Activated CD4-positive, alpha-beta T cell treated with anti-CD3 and anti-CD28 coated beads for 36 hours (primary cell): ENCODE measurements at regions not wholly inside any gene's neighbourhood (a gene's known extent, or its start where the extent isn't known, plus 50 kb on each side); places are given as distances from the start of the nearest gene placed in this dataset.
"Not testable (repeated sequence)": the region's sequence is repeated elsewhere in the genome, so short reads cannot be mapped to it uniquely, and the experiment has no call there.

Experiments
- ATAC-seq: fragments of 200-7000 bp; cut with Tn5 transposase; one replicate; pipeline ENCODE4 v1.10.0; 2021; ENCODE audit warnings: mild to moderate bottlenecking, moderate library complexity
- CTCF ChIA-PET: fragments of 350-600 bp; sonication (Branson Sonifier 250); formaldehyde crosslinking; loops from one replicate; lab custom pipeline; 2021; ENCODE audit warnings: antibody characterized with exemption; lab: Charles Lee
- POLR2A ChIA-PET: fragments of 350-600 bp; sonication (Branson Sonifier 250); formaldehyde crosslinking; loops from one replicate; lab custom pipeline; 2021; ENCODE audit warnings: antibody characterized with exemption, inconsistent platforms; lab: Charles Lee
- DNase-seq: peaks from one replicate; pipeline ENCODE4 v3.0.0-alpha.2; 2020
- H3K27ac Mint-ChIP-seq: one replicate; pipeline ENCODE4 v1.8.0; 2021; ENCODE audit warnings: mixed read lengths
- H3K27me3 Mint-ChIP-seq: one replicate; pipeline ENCODE4 v1.8.0; 2021; ENCODE audit warnings: mixed read lengths
- H3K36me3 Mint-ChIP-seq: one replicate; pipeline ENCODE4 v1.8.0; 2021; ENCODE audit warnings: low read depth, mixed read lengths
- H3K4me1 Mint-ChIP-seq: one replicate; pipeline ENCODE4 v1.8.0; 2021; ENCODE audit warnings: mixed read lengths
- H3K4me3 Mint-ChIP-seq: one replicate; pipeline ENCODE4 v1.8.0; 2021; ENCODE audit warnings: mild to moderate bottlenecking, moderate library complexity, mixed read lengths
- H3K9me3 Mint-ChIP-seq: one replicate; pipeline ENCODE4 v1.8.0; 2021; ENCODE audit warnings: low read depth, mixed read lengths
- intact Hi-C, 2 experiments: fragments of 100-400 bp; cut with DNase I in 1 of 2; cut with micrococcal nuclease in 1 of 2; formaldehyde crosslinking; loops; one replicate each; pipeline versions ENCODE4 v1.14.2 to v1.15.1; 2022 to 2024; cut with DNase I, micrococcal nuclease

DNA sequence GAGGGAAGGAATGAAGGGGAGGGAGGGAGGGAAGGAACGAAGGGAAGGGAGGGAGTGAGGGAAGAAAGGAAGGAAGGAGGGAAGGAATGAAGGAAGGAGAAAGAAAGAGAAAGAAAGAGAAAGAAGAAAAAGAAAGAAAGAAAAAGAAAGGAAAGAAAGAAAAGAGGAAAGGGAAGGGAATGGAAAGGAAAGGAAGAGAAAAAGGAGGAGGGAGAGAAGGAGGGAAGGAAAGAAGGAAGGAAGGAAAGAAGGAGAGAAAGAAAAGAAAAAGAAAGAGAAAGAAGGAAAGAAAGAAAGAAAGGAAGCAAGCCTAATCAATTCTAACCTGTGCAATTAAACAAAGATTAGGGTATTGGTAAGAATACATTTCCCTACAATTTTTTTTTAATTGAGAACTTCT is 238.6 kb downstream of the PYDC2 start:
- CTCF ChIA-PET, result no interaction called here
- no peak for ATAC-seq
- POLR2A ChIA-PET, result no interaction called here

DNA sequence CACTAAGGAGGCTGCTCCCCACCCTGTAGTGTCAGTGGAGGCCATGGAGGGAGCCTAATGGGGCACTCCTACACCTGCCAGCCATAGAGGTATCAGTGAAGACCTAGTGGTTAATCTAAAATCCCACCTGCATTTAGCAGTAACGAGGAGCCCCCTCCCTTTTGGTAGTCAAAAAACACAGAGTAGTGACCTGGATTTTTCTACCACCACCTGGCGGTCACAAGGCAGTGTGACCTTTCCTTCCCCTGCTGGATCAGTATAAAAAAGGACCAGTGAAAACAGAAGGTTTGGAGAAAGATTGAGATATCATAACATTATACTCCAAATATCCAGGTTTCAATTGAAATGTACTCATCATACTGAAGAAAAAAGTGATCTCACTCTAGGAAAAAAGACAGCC is 241.2 kb downstream of the PYDC2 start:
- intact Hi-C loops, result no loop called here
- DNase-seq, result no peak
- H3K4me1 Mint-ChIP-seq, result no peaks in the 10 kb centered on the region
- ChIA-PET CTCF (no interaction called here), POLR2A (no interaction called here)
- peaks cover 5% of the 10 kb centered on the region for H3K9me3 Mint-ChIP-seq
- ATAC-seq, result no peak
- H3K27me3 Mint-ChIP-seq, result no peaks in the 10 kb centered on the region
- H3K4me3 Mint-ChIP-seq, result no peak overlapping the region
- no peaks in the 10 kb centered on the region for H3K36me3 Mint-ChIP-seq
- no peak overlapping the region for H3K27ac Mint-ChIP-seq

More for the DNA sequence above, 238.6 kb downstream of the PYDC2 start:
- H3K36me3 Mint-ChIP-seq, result no peaks in the 10 kb centered on the region
- DNase-seq, result no peak
- H3K27me3 Mint-ChIP-seq, result no peaks in the 10 kb centered on the region
- intact Hi-C loops, result no loop called here
- H3K4me1 Mint-ChIP-seq, result no peaks in the 10 kb centered on the region
- peaks cover 5% of the 10 kb centered on the region for H3K9me3 Mint-ChIP-seq
- no peak overlapping the region for H3K27ac Mint-ChIP-seq
- no peak overlapping the region for H3K4me3 Mint-ChIP-seq

DNA sequence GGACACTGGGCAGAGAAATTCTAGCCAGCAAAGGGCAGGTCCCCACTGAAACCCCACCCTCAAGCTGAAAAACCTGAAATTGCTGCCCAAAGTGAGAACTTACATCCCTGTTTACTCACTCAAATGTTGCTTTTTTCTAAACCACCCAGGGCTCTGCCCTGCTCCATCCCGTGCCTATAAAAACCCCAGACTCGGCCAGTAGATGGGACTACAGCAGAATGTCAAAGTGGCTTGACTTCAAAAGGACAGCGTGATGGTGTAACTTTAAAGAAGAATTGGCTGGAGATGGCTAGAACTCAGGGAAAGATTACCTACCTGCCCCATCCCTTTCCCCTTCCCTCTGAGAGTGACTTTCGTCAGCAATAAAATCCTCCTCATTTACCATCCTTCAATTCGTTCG is 246.9 kb downstream of the PYDC2 start:
- intact Hi-C loops, result no loop called here
- Mint-ChIP-seq H3K27me3 (no peaks in the 10 kb centered on the region), H3K4me3 (no peak overlapping the region), H3K9me3 (peaks cover 4% of the 10 kb centered on the region), H3K36me3 (no peaks in the 10 kb centered on the region), H3K4me1 (no peaks in the 10 kb centered on the region), H3K27ac (no peak overlapping the region)
- DNase-seq, result no peak
- POLR2A ChIA-PET, result no interaction called here
- no peak for ATAC-seq
- CTCF ChIA-PET, result no interaction called here

DNA sequence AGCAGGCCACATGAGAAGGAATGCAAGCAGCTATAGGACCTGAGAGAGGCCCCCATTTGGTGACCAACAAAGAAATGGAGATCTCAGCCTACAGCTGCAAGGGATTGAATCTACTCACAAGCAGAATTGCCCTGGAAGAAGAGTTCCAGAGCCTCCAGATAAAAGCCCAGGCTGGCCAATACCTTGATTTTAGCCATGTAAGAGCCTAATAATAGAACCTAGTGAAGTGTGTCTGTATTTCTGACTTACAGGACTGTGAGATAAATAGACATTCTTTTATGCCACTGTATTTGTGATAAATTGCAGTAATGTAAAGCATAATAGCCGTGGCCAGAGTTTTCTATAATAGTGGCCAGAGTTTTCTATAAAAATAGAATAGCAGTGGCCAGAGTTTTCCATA is 254.6 kb downstream of the PYDC2 start:
- no peak for ATAC-seq
- DNase-seq, result no peak
- ChIA-PET CTCF (no interaction called here), POLR2A (no interaction called here)
- Mint-ChIP-seq H3K27me3 (no peaks in the 10 kb centered on the region), H3K36me3 (no peaks in the 10 kb centered on the region), H3K4me1 (no peaks in the 10 kb centered on the region), H3K9me3 (peaks cover under 1% of the 10 kb centered on the region), H3K27ac (no peak overlapping the region), H3K4me3 (no peak overlapping the region)
- intact Hi-C loops, result no loop called here

DNA sequence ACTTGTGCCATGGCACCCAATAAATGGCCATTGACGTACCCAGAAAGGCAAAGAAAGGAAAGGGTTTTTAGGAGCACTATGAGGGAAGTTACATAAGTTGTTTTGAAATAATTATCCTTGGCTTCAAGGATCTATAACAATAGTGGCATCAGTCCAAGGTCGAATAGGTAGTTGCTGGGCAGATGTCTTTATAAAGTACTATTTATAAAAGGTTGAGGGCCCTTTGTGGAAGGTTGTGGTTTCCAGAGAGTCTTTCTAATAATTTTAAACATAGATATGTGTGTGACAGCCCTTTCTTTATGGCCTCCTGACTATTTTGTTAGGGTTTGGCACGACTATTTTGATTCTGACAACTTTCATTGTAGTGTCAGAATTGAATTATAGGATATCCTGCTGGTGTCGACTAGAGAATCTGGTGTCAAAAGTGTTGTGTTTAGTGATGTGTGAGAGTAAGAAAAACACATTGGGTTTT is 260.5 kb downstream of the PYDC2 start:
- POLR2A ChIA-PET, result no interaction called here

DNA sequence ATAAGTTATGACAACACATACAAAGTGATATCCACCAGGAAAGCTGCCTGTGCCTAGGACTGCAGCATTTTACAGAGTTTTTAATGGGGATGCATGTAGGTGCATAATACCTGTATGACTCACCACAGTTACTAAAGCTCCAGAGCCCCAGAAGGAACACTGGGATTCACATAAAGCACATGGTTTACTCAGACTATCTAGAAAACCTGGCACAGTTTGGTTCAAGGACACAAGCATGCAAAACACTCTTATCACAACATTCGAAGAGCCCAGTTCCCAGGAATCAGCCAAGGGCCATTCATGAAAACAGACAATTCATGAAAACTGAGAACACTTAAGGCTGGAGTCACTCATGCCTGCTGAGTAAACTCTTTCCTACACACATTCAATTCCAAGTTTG is 261.0 kb downstream of the PYDC2 start:
- ATAC-seq (no peak), DNase-seq (no peak)
- no peaks in the 10 kb centered on the region for H3K4me1 Mint-ChIP-seq
- no peak overlapping the region for H3K4me3 Mint-ChIP-seq
- no peaks in the 10 kb centered on the region for H3K27me3 Mint-ChIP-seq
- H3K36me3 Mint-ChIP-seq, result no peaks in the 10 kb centered on the region
- ChIA-PET CTCF (no interaction called here), POLR2A (no interaction called here)
- no peak overlapping the region for H3K27ac Mint-ChIP-seq
- peaks cover 2% of the 10 kb centered on the region for H3K9me3 Mint-ChIP-seq
- intact Hi-C loops, result no loop called here

More for the DNA sequence above, 260.5 kb downstream of the PYDC2 start:
- ATAC-seq (no peak), DNase-seq (no peak)
- no peak overlapping the region for H3K27ac Mint-ChIP-seq
- H3K27me3 Mint-ChIP-seq, result no peaks in the 10 kb centered on the region
- intact Hi-C loops, result no loop called here
- CTCF ChIA-PET, result no interaction called here
- no peaks in the 10 kb centered on the region for H3K36me3 Mint-ChIP-seq
- no peaks in the 10 kb centered on the region for H3K4me1 Mint-ChIP-seq
- peaks cover 2% of the 10 kb centered on the region for H3K9me3 Mint-ChIP-seq
- H3K4me3 Mint-ChIP-seq, result no peak overlapping the region

DNA sequence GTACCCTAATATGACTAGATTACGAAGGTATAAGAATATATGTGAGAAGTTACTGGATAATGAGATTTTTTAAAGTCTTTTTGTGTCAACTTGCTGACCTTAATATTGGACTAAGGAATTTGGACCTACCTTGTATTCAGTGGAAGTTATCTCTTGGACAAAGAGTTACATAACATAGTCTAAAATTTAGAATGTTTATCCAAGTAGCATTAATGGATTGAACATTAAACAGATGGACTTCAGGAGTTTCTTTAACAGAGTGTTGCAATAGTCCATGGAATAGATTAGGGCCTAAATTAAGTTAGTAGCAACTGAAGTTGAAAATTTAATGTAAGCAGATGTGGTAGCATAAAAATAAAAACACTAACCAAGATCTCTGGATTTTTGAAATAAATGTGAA is 266.4 kb downstream of the PYDC2 start:
- POLR2A ChIA-PET, result no interaction called here
- no peak overlapping the region for H3K27ac Mint-ChIP-seq
- no peak for ATAC-seq

DNA sequence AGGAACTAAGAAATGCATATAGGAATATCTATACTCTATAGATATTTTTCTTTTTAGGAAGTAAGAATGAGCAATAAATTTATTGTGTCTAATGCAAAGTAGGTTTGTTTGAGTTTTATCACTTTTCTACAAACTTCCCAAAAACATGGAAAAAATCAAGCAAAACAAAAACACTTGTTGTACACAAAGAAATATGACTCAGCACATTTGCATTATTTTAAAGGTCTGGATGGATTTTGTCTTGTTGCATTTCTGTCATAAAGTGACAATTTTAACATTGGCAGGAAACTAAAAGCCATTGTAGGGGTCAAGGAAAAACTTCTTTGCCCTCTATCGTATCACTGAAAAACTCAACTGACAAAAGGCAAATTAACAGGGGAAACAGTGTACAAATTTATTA is 267.2 kb downstream of the PYDC2 start:
- Mint-ChIP-seq H3K27me3 (no peaks in the 10 kb centered on the region), H3K4me3 (no peak overlapping the region), H3K9me3 (peaks cover 6% of the 10 kb centered on the region), H3K4me1 (no peaks in the 10 kb centered on the region), H3K27ac (no peak overlapping the region), H3K36me3 (no peaks in the 10 kb centered on the region)
- ATAC-seq, result no peak
- intact Hi-C loops, result no loop called here
- POLR2A ChIA-PET, result no interaction called here
- DNase-seq, result no peak
- CTCF ChIA-PET, result no interaction called here

More for the DNA sequence above, 266.4 kb downstream of the PYDC2 start:
- H3K4me1 Mint-ChIP-seq, result no peaks in the 10 kb centered on the region
- no peak for DNase-seq
- no peaks in the 10 kb centered on the region for H3K9me3 Mint-ChIP-seq
- H3K36me3 Mint-ChIP-seq, result no peaks in the 10 kb centered on the region
- CTCF ChIA-PET, result no interaction called here
- H3K4me3 Mint-ChIP-seq, result no peak overlapping the region
- H3K27me3 Mint-ChIP-seq, result no peaks in the 10 kb centered on the region
- intact Hi-C loops, result no loop called here

DNA sequence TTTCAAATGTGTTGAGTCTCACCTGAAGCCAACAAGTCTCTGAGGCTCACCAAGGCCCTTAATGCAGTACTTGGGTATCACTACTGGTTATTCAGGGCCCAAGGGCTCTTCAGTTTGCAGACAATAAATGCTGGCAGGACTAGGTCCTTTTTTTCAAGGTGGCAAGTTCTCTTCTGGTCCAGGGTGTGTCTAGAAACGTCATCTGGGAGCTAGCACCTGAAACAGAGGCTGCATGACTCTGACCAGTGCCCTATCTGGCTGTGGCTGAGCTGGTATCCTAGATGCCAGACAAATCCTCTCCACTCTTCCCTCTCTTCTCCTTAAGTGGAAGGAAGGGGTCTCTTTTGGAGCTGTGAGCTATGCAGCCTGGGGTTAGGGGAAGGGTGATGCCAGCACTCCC is 276.8 kb downstream of the PYDC2 start:
- POLR2A ChIA-PET, result no interaction called here
- no peaks in the 10 kb centered on the region for H3K4me1 Mint-ChIP-seq

DNA sequence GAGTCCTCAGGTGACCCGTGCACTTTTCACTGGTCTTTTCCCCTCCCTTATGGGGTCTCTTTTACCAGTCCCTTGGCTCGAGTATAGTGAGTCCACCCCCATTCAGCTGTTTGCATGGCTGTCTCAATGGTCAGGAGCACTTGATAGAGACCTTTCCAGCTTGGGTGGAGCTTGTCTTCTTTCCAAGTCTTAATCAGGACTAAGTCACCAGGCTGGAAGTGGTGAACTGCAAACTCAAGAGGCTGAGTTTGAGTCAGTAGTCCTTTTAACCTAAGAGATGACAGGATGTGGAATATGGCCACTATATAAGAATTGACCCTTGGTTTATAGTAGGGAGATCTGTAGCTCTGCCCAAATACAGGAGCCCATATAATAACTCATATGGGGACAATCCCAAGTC is 279.7 kb downstream of the PYDC2 start:
- H3K4me1 Mint-ChIP-seq, result no peaks in the 10 kb centered on the region
- H3K36me3 Mint-ChIP-seq, result no peaks in the 10 kb centered on the region
- intact Hi-C loops, result no loop called here
- DNase-seq, result no peak
- no peak for ATAC-seq
- H3K4me3 Mint-ChIP-seq, result no peak overlapping the region
- POLR2A ChIA-PET, result no interaction called here
- CTCF ChIA-PET, result no interaction called here
- no peaks in the 10 kb centered on the region for H3K27me3 Mint-ChIP-seq
- peaks cover 2% of the 10 kb centered on the region for H3K9me3 Mint-ChIP-seq
- no peak overlapping the region for H3K27ac Mint-ChIP-seq

More for the DNA sequence above, 276.8 kb downstream of the PYDC2 start:
- no peak for DNase-seq
- ATAC-seq, result no peak
- no peak overlapping the region for H3K27ac Mint-ChIP-seq
- CTCF ChIA-PET, result no interaction called here
- H3K27me3 Mint-ChIP-seq, result no peaks in the 10 kb centered on the region
- no peaks in the 10 kb centered on the region for H3K36me3 Mint-ChIP-seq
- peaks cover 7% of the 10 kb centered on the region for H3K9me3 Mint-ChIP-seq
- no peak overlapping the region for H3K4me3 Mint-ChIP-seq
- intact Hi-C loops, result no loop called here

DNA sequence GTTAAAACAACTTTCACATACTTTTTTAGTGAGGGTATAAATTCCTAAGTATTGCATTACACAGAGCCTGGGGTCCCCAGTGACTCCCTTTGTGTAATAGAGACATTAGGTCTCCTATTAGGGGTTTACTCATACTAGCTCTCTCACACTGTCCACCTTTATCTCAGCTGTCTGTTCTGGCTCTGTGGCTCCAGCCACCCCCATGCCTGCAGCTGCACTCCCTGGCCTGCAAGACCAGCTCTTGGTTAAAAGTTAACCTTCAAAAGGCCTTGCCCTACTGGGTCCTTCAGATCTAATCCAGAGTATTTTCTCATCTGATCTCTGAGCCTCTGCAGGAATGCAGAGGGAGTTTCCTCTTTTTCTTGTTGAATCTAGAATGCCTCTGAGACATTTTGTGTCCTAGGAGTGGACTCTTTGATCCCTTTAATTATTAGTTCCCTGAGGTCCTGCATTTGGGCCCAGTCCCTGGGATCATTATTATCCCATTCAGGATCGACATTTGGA is 280.9 kb downstream of the PYDC2 start:
- H3K36me3 Mint-ChIP-seq, intact Hi-C loops, CTCF ChIA-PET, ATAC-seq, H3K9me3 Mint-ChIP-seq, H3K4me1 Mint-ChIP-seq, H3K27me3 Mint-ChIP-seq, H3K27ac Mint-ChIP-seq, H3K4me3 Mint-ChIP-seq, POLR2A ChIA-PET, DNase-seq: not testable (repeated sequence)

DNA sequence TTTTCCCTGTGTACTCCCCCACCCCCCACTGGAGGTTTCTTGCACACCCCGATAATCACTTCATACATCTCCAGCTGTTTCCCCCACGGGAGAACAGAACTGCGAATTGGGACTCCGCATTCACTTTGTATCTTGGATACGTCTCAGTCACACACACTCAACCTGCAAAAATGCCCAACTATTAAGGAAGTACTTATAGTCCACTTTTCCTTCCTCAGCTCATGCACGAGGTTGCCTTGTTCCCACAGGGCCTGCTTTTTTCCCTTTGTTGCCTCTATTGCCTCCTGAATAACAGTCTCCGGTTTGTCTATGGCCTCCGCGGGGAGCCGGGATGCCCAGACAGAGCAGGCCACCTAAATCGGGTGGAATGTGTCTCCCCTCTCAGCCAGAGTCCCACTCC is 282.3 kb downstream of the PYDC2 start:
- no peak overlapping the region for H3K27ac Mint-ChIP-seq
- H3K4me1 Mint-ChIP-seq, result no peaks in the 10 kb centered on the region
- no peak overlapping the region for H3K4me3 Mint-ChIP-seq
- intact Hi-C loops, result no loop called here
- H3K27me3 Mint-ChIP-seq, result no peaks in the 10 kb centered on the region
- ChIA-PET CTCF (no interaction called here), POLR2A (no interaction called here)
- DNase-seq (no peak), ATAC-seq (no peak)
- no peaks in the 10 kb centered on the region for H3K36me3 Mint-ChIP-seq
- H3K9me3 Mint-ChIP-seq, result peaks cover 2% of the 10 kb centered on the region

DNA sequence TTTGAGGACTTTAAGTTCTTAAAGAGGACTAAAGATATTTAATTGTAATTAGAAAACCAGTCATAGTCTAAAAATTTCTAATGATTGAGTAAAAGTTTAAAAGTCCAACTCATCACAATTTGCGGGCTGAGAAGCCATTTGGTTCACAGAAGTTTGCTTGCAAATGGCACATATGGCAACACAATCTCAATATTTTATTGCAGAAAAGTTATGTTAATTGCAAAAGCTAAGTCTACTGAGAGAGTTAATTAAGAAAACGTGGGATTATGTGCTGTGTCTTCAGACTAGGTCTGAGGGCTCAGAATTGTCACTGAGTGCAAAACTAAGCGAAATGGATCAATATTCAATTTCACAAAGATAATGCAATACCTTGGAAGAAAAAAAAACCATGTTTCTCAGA is 289.7 kb downstream of the PYDC2 start:
- no peaks in the 10 kb centered on the region for H3K27me3 Mint-ChIP-seq
- DNase-seq (no peak), ATAC-seq (no peak)
- H3K36me3 Mint-ChIP-seq, result no peaks in the 10 kb centered on the region
- CTCF ChIA-PET, result no interaction called here
- intact Hi-C loops, result no loop called here
- H3K4me1 Mint-ChIP-seq, result no peaks in the 10 kb centered on the region
- no peak overlapping the region for H3K4me3 Mint-ChIP-seq
- no peaks in the 10 kb centered on the region for H3K9me3 Mint-ChIP-seq
- POLR2A ChIA-PET, result no interaction called here
- no peak overlapping the region for H3K27ac Mint-ChIP-seq
